ENCODE measurements at regions not wholly inside any gene's neighbourhood (a gene's known extent, or its start where the extent isn't known, plus 50 kb on each side); places are given as distances from the start of the nearest gene placed in this dataset.

DNA sequence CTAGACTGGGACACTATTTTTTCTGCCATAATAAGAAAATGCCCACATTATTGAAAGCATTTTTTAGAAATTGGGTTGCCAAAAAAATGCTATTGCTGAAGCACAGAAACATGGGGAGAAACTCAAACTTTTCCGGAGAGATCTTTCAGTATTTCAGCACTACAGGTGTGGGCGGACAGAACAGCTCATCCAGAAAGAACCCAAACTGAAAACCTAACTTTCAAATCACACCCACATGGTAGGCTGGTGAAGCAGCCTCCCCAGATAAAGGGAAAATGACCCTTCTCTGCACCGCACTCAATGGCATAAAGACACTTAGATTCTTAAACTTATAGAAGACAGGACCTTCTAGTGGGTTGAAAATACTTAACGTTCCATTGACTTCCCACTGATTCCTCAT lies 62.3 kb upstream of the TMPO start:
- DNase-seq, result no peak
- H3K4me1 Mint-ChIP-seq, result peaks cover 9% of the 10 kb centered on the region
- no peak overlapping the region for H3K4me3 Mint-ChIP-seq
- no peaks in the 10 kb centered on the region for H3K9me3 Mint-ChIP-seq
- H3K36me3 Mint-ChIP-seq (ENCODE audit: low read depth), result no peaks in the 10 kb centered on the region
- H3K27ac Mint-ChIP-seq, result no peak overlapping the region
- peaks cover 22% of the 10 kb centered on the region for H3K27me3 Mint-ChIP-seq
- intact Hi-C loops (cut with micrococcal nuclease), result loop anchor here (2.0 kb wide), 1 partner anchor 62 kb away; the partner anchor contains the start of gene TMPO

DNA sequence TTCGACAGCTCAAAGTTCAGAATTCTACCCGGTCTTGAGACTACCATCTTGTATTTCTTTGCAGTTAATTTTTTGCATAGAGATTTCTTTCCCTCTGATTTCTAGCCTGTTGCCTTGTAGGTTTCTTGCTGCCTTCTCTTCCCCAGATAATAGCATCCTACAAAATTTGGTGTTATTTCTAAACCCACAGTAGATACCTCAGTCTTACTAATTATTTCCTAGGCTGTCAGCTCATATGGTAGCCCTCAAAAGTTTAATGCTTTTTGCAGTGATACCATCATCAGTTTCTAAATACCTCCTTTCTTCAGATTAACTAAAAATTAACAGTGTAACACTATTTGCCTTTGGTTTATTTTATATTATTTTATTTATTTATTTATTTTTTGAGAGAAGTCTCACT lies 61.9 kb upstream of the TMPO start:
- Mint-ChIP-seq H3K27ac (no peak overlapping the region), H3K4me1 (peaks cover 9% of the 10 kb centered on the region), H3K9me3 (no peaks in the 10 kb centered on the region), H3K4me3 (no peak overlapping the region), H3K27me3 (peaks cover 24% of the 10 kb centered on the region), H3K36me3 (ENCODE audit: low read depth) (no peaks in the 10 kb centered on the region)
- intact Hi-C loops (cut with micrococcal nuclease), result loop anchor here (2.0 kb wide), 1 partner anchor 61 kb away; the partner anchor contains the start of gene TMPO
- no peak for DNase-seq

DNA sequence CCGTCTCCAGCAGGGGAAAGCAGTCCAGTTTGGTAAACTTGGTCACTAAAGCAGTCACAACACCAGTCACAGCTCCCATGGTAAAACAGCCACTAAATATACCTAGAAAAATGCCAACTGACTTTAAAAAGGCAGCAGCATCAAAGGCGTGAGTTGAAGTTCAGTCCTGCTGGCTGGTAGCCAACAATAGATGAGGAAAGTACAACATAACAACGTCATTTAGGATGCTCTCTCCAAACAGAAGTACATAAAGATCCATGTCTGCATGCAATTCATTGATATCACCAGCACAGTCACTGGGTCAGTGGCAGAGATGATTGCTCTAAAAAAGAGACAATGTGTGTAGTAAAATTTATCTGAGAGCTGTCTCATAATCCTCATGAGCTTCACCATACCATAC lies 59.3 kb upstream of the TMPO start:
- intact Hi-C loops (cut with micrococcal nuclease), result no loop called here
- no peak overlapping the region for H3K27ac Mint-ChIP-seq
- H3K4me3 Mint-ChIP-seq, result no peak overlapping the region
- H3K36me3 Mint-ChIP-seq (ENCODE audit: low read depth), result no peaks in the 10 kb centered on the region
- H3K27me3 Mint-ChIP-seq, result peaks cover 27% of the 10 kb centered on the region
- H3K4me1 Mint-ChIP-seq, result peaks cover 9% of the 10 kb centered on the region
- no peaks in the 10 kb centered on the region for H3K9me3 Mint-ChIP-seq
- DNase-seq, result no peak

DNA sequence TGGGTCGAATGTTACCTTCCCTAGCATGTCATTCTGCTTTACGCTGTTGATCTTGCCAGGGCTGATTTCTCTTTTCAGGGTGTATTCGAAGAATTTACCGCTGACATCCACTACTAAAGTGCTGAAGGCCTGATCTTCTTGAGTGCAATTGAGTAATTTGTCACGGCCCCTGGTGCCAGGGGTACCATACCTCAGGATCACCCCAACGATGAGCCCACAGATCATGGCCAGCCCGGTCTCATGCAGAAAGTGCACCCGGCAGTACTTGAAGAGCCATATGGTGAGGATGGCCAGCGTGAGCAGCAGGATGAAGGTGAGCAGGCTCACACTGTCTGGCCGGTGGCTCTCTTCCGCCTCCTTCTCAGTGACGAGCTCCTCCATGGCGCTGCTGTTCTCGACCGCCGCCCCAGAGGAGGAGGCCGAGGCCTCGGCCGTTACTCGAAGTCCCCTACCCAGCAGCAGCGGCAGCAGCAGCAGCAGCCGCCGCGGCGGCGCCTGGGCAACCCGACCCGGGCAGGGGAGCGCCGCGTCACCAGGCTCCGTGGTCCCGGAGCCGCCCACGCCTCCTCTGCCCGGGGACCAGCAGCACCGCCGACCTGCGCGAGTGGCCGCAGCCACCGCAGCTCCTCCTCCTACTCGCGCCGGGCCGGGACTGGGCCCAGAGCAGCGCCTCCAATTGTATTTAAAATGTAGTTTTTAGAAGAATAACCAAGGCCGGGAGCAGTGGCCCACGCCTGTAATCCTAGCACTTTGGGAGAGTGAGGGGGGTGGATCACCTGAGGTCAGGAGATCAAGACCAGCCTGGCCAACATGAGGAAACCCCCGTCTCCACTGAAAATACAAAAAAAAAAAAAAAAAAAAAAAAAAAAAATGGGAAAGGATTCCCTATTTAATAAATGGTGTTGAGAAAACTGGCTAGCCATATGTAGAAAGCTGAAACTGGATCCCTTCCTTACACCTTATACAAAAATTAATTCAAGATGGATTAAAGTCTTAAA lies 58.5 kb upstream of the TMPO start:
- Mint-ChIP-seq H3K27me3 (peaks cover 27% of the 10 kb centered on the region), H3K27ac (no peak overlapping the region), H3K4me1 (peaks cover 9% of the 10 kb centered on the region), H3K36me3 (ENCODE audit: low read depth) (no peaks in the 10 kb centered on the region), H3K4me3 (peak overlapping the region; percentile 57), H3K9me3 (no peaks in the 10 kb centered on the region)
- DNase-seq, result peak; percentile 60
- intact Hi-C loops (cut with micrococcal nuclease), result no loop called here

DNA sequence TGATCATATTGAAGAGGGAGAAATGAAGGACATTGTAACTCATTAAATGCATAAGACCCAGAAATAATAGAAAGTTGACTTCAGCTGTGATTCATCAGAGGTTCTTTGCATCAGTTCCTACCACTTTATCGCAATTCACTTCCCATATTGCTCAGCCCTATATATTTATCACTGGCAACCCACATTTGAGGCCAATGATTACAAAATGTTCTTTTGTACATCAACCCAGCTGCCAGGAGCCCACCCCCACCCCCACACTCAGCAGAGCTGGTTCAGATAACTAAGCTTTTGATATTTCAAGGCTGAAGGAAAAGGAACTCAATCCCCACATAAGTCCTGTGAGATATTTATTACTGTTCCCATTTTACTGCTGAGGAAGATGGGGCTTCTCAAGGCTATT lies 51.2 kb upstream of the TMPO start:
- DNase-seq, result no peak
- Mint-ChIP-seq H3K9me3 (no peaks in the 10 kb centered on the region), H3K27ac (no peak overlapping the region), H3K4me1 (peaks cover 2% of the 10 kb centered on the region), H3K4me3 (no peak overlapping the region), H3K36me3 (ENCODE audit: low read depth) (no peaks in the 10 kb centered on the region), H3K27me3 (peaks cover 20% of the 10 kb centered on the region)
- intact Hi-C loops (cut with micrococcal nuclease), result no loop called here

DNA sequence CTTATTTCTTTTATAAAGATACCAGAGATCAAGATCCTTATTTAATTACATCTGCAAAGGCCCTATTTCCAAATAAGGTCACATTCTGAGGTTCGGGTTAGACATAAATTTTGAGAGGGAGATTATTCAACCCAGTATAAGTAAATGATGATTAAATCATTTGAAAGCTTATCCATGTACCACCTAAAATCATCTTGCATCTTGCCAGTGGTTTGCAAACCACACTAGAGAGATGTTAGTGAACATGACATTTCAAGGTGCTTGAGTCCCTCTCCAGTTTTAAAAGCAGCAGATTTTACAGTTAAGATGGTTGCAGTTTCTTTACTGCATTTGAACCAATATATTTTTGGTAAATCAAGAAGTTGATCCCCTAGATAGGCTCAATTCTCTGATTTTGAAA lies 49.9 kb upstream of the TMPO start:
- Mint-ChIP-seq H3K36me3 (ENCODE audit: low read depth) (no peaks in the 10 kb centered on the region), H3K9me3 (no peaks in the 10 kb centered on the region), H3K27ac (no peak overlapping the region), H3K27me3 (peaks cover 20% of the 10 kb centered on the region), H3K4me1 (peaks cover 2% of the 10 kb centered on the region), H3K4me3 (no peak overlapping the region)
- intact Hi-C loops (cut with micrococcal nuclease), result no loop called here
- no peak for DNase-seq

Measured in activated CD4-positive, alpha-beta T cell treated with anti-CD3 and anti-CD28 coated beads, Interleukin-2, amount 10 ng/mL, durations not matched to agents 24 days and 14 days (primary cell).